H9 (cell line): ENCODE measurements at regions not wholly inside any gene's neighbourhood (a gene's known extent, or its start where the extent isn't known, plus 50 kb on each side); places are given as distances from the start of the nearest gene placed in this dataset.

Experiments
- DNase-seq: peaks from one replicate; pipeline ENCODE4 v3.0.0-alpha.2; 2017
- H2AFZ ChIP-seq: one replicate; pipeline ENCODE4 v1.6.1; 2013; ENCODE audit warnings: mild to moderate bottlenecking, low read length, control low read depth, moderate library complexity
- H2AK5ac ChIP-seq: 2 replicates; pipeline ENCODE4 v1.6.1; 2013; ENCODE audit warnings: low read length, control low read depth, mixed read lengths; ENCODE audit not compliant: insufficient read length
- H2BK120ac ChIP-seq: one replicate; pipeline ENCODE4 v1.6.1; 2013; ENCODE audit warnings: low read depth, mild to moderate bottlenecking, low read length, control low read depth, inconsistent platforms; ENCODE audit not compliant: poor library complexity, severe bottlenecking
- H2BK12ac ChIP-seq: 2 replicates; pipeline ENCODE4 v1.6.1; 2013; ENCODE audit warnings: low read length, control low read depth, mixed read lengths, low read depth; ENCODE audit not compliant: insufficient read length
- H2BK15ac ChIP-seq: 2 replicates; pipeline ENCODE4 v1.6.1; 2013; ENCODE audit warnings: low read depth, low read length, control low read depth
- H2BK20ac ChIP-seq: one replicate; pipeline ENCODE4 v1.6.1; 2013; ENCODE audit warnings: low read depth, mild to moderate bottlenecking, low read length, control low read depth, inconsistent platforms; ENCODE audit not compliant: poor library complexity, severe bottlenecking
- H2BK5ac ChIP-seq: 2 replicates; pipeline ENCODE4 v1.6.1; 2013; ENCODE audit warnings: low read length, control low read depth, mixed read lengths; ENCODE audit not compliant: insufficient read length
- H3K14ac ChIP-seq: 2 replicates; pipeline ENCODE4 v1.6.1; 2013; ENCODE audit warnings: low read length, control low read depth; ENCODE audit not compliant: insufficient read depth
- H3K18ac ChIP-seq: 2 replicates; pipeline ENCODE4 v1.6.1; 2013; ENCODE audit warnings: low read depth, mild to moderate bottlenecking, mixed read lengths, low read length, control low read depth; ENCODE audit not compliant: insufficient read length
- H3K23ac ChIP-seq: 2 replicates; pipeline ENCODE4 v1.6.1; 2013; ENCODE audit warnings: low read length, control low read depth, mixed read lengths, low read depth; ENCODE audit not compliant: insufficient read length
- H3K23me2 ChIP-seq: 2 replicates; pipeline ENCODE4 v1.6.1; 2013; ENCODE audit warnings: low read depth, mild to moderate bottlenecking, mixed read lengths, low read length, control low read depth; ENCODE audit not compliant: insufficient read length, poor library complexity, severe bottlenecking
- H3K27ac ChIP-seq: 2 replicates; pipeline ENCODE4 v1.5.1; 2013; ENCODE audit warnings: low read length, control low read depth, mixed read lengths, low read depth; ENCODE audit not compliant: insufficient read length
- H3K27me3 ChIP-seq: 2 replicates; pipeline ENCODE4 v1.6.1; 2013; ENCODE audit warnings: low read length, control low read depth, inconsistent platforms; ENCODE audit not compliant: insufficient read depth
- H3K4ac ChIP-seq: 2 replicates; pipeline ENCODE4 v1.6.1; 2013; ENCODE audit warnings: low read depth, mild to moderate bottlenecking, control low read depth, inconsistent platforms, low read length, moderate library complexity
- H3K4me1 ChIP-seq: 2 replicates; pipeline ENCODE4 v1.6.1; 2013; ENCODE audit warnings: low read length, control low read depth, inconsistent platforms; ENCODE audit not compliant: insufficient read depth
- H3K4me2 ChIP-seq: 2 replicates; pipeline ENCODE4 v1.6.1; 2013; ENCODE audit warnings: low read length, control low read depth, mixed read lengths; ENCODE audit not compliant: insufficient read length, insufficient read depth
- H3K56ac ChIP-seq: 2 replicates; pipeline ENCODE4 v1.6.1; 2013; ENCODE audit warnings: low read depth, mild to moderate bottlenecking, mixed read lengths, low read length, control low read depth; ENCODE audit not compliant: insufficient read length
- H3K79me1 ChIP-seq: 2 replicates; pipeline ENCODE4 v1.6.1; 2013; ENCODE audit warnings: low read depth, mild to moderate bottlenecking, moderate library complexity, low read length, control low read depth, inconsistent platforms; ENCODE audit not compliant: insufficient read depth, poor library complexity, severe bottlenecking
- H3K79me2 ChIP-seq: 2 replicates; pipeline ENCODE4 v1.6.1; 2013; ENCODE audit warnings: low read length, control low read depth, inconsistent platforms; ENCODE audit not compliant: insufficient read depth
- H3K9ac ChIP-seq: 2 replicates; pipeline ENCODE4 v1.6.1; 2013; ENCODE audit warnings: low read length, control low read depth, mixed read lengths; ENCODE audit not compliant: insufficient read length; ENCODE audit errors: extremely low read depth
- H3K9me3 ChIP-seq: one replicate; pipeline ENCODE4 v1.6.1; 2013; ENCODE audit warnings: low read depth, low read length, inconsistent platforms; ENCODE audit not compliant: control insufficient read depth
- H3T11ph ChIP-seq: one replicate; pipeline ENCODE4 v1.6.1; 2013; ENCODE audit warnings: mild to moderate bottlenecking, low read length, control low read depth, inconsistent platforms
- H4K20me1 ChIP-seq: one replicate; pipeline ENCODE4 v1.6.1; 2013; ENCODE audit not compliant: control insufficient read depth, insufficient read length, insufficient read depth
- H4K5ac ChIP-seq: 2 replicates; pipeline ENCODE4 v1.6.1; 2013; ENCODE audit warnings: low read depth, mild to moderate bottlenecking, mixed read lengths, low read length, control low read depth; ENCODE audit not compliant: insufficient read length
- H4K8ac ChIP-seq: replicated peaks from 2 replicates; pipeline ENCODE4 v1.6.1; 2013; ENCODE audit warnings: low read length, control low read depth, mixed read lengths, low read depth; ENCODE audit not compliant: insufficient read length
- H4K91ac ChIP-seq: 2 replicates; pipeline ENCODE4 v1.6.1; 2013; ENCODE audit warnings: low read depth, mild to moderate bottlenecking, moderate library complexity, mixed read lengths, low read length, control low read depth; ENCODE audit not compliant: insufficient read length
- H3K27ac Mint-ChIP-seq, 3 experiments: 2 replicates in 2 of 3; 3 replicates in 1 of 3; pipeline ENCODE4 v1.8.0; 2020 to 2021; ENCODE audit warnings: mixed read lengths in 3 of 3, mild to moderate bottlenecking in 1 of 3, moderate library complexity in 1 of 3
- H3K27me3 Mint-ChIP-seq: 2 replicates; pipeline ENCODE4 v1.8.0; 2021; ENCODE audit warnings: low read depth, mild to moderate bottlenecking, moderate library complexity, mixed read lengths
- H3K36me3 Mint-ChIP-seq, 3 experiments: 2 replicates in 2 of 3; 3 replicates in 1 of 3; pipeline ENCODE4 v1.8.0; 2020 to 2021; ENCODE audit warnings: low read depth in 3 of 3, mixed read lengths in 3 of 3; ENCODE audit not compliant: insufficient read depth in 1 of 3
- H3K4me1 Mint-ChIP-seq, 2 experiments: 2 replicates each; pipeline ENCODE4 v1.8.0; 2020; ENCODE audit warnings: mixed read lengths in 2 of 2
- H3K4me3 Mint-ChIP-seq, 2 experiments: 2 replicates in 1 of 2; 3 replicates in 1 of 2; pipeline ENCODE4 v1.8.0; 2020 to 2021; ENCODE audit warnings: mild to moderate bottlenecking in 2 of 2, mixed read lengths in 2 of 2, moderate library complexity in 1 of 2
- H3K9me3 Mint-ChIP-seq, 2 experiments: 2 replicates in 1 of 2; 3 replicates in 1 of 2; pipeline ENCODE4 v1.8.0; 2020; ENCODE audit warnings: mild to moderate bottlenecking in 2 of 2, mixed read lengths in 2 of 2, moderate library complexity in 1 of 2
- CTCF ChIP-seq: fragments of 200-600 bp; sonication (generic); conservative IDR thresholded peaks from 3 replicates; pipeline ENCODE4 v1.8.0; 2021; ENCODE audit warnings: antibody characterized with exemption, mild to moderate bottlenecking
- WGBS: extraction: QIAGEN DNeasy Blood & Tissue Kit; methylation state at CpG from one replicate; pipeline ENCODE4 v1.1.7; 2013; ENCODE audit warnings: missing lambda C conversion rate, low lambda C conversion rate, mixed read lengths; ENCODE audit not compliant: insufficient read length; ENCODE audit errors: extremely low coverage; 5-methylcytosine and 5-hydroxymethylcytosine counted together

GRCh38 chr7:50212666-50213621 lies 91.6 kb upstream of the IKZF1 start:
- no peak overlapping the region for H2BK15ac ChIP-seq
- WGBS = no CpG with 5 or more reads among the region's 15 CpGs
- DNase-seq = no peak
- no peak for TF ChIP-seq CTCF
- H3K56ac ChIP-seq = no peak overlapping the region
- H4K20me1 ChIP-seq = no peaks in the 10 kb centered on the region
- no peak overlapping the region for H2BK120ac ChIP-seq
- H3K9me3 ChIP-seq = no peaks in the 10 kb centered on the region
- Mint-ChIP-seq H3K27ac (no peak overlapping the region), H3K36me3 (no peaks in the 10 kb centered on the region; a peak in 1 of 7 replicates), H3K27me3 (peaks cover 1% of the 10 kb centered on the region; the same call in 1 of the 2 replicates), H3K9me3 (no peaks in the 10 kb centered on the region), H3K4me3 (no peak overlapping the region), H3K4me1 (no peaks in the 10 kb centered on the region)
- no peak overlapping the region for H2AFZ ChIP-seq
- H4K91ac ChIP-seq = no peak overlapping the region
- H3K4me1 ChIP-seq = no peaks in the 10 kb centered on the region
- H3T11ph ChIP-seq = no peak overlapping the region
- no peaks in the 10 kb centered on the region for H3K27me3 ChIP-seq
- no peak overlapping the region for H4K8ac ChIP-seq
- H3K79me2 ChIP-seq = no peaks in the 10 kb centered on the region
- H4K5ac ChIP-seq = no peak overlapping the region
- H3K23me2 ChIP-seq = no peaks in the 10 kb centered on the region
- no peak overlapping the region for H3K27ac ChIP-seq
- no peak overlapping the region for H3K18ac ChIP-seq
- H3K14ac ChIP-seq = no peak overlapping the region; the same call in 1 of the 2 replicates
- no peak overlapping the region for H3K23ac ChIP-seq
- no peak overlapping the region for H3K4ac ChIP-seq
- H3K9ac ChIP-seq = no peak overlapping the region
- no peaks in the 10 kb centered on the region for H3K79me1 ChIP-seq
- no peak overlapping the region for H2AK5ac ChIP-seq
- no peak overlapping the region for H2BK5ac ChIP-seq
- no peak overlapping the region for H3K4me2 ChIP-seq
- no peak overlapping the region for H2BK20ac ChIP-seq
- H2BK12ac ChIP-seq = no peak overlapping the region
